ENCODE measurements at regions not wholly inside any gene's neighbourhood (a gene's known extent, or its start where the extent isn't known, plus 50 kb on each side); places are given as distances from the start of the nearest gene placed in this dataset.
"Not testable (repeated sequence)": the region's sequence is repeated elsewhere in the genome, so short reads cannot be mapped to it uniquely, and the experiment has no call there.

DNA sequence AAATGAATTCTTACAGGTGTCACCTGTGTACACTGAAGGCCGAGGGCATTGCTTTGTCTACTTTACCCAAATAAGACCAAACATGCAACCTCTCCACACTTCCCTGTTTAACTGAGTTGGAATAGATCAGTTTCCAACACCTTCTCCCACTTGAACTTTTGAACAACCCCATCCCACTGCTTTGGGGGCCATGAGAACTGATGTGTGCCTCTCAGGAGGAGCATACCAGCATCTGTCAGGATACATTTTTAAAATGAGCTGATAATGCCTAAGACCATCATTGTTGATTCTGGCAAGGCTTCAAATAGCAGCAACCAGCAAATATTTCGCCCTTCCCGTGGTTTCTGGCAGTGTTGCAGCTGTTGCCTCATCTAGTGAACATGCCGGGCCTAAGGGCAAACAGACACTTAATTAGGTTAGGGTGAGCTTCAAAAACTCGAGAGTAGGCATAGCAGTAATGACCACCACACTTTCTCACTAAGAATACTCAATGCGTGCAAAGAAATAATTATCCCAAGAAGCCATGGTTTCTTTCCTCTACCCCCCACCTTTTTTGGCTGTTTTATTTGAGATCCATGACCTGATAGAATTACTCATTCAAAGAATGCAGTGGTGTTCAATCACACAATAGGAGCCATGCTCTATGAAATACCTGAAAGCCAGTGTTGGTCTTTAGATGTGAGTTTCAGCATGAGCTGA lies 63.7 kb downstream of the MAP10 start:
- H3K27me3 Mint-ChIP-seq (ENCODE audit: unreplicated experiment): peaks cover 9% of the 10 kb centered on the region
- no TSS peak for BruUV-seq (replicated peaks)
- DNase-seq: peak; percentile 6

GRCh38 chr1:232871291-232871969 lies 66.2 kb downstream of the MAP10 start:
- CTCF ChIA-PET; H3K27ac Mint-ChIP-seq (ENCODE audit: unreplicated experiment); H3K36me3 Mint-ChIP-seq (ENCODE audit: insufficient read depth, unreplicated experiment); BruUV-seq (replicated peaks); H3K9me3 Mint-ChIP-seq (ENCODE audit: low read depth, unreplicated experiment); H3K27me3 Mint-ChIP-seq (ENCODE audit: unreplicated experiment); intact Hi-C loops (cut with micrococcal nuclease; ENCODE audit: unreplicated experiment); H3K4me3 Mint-ChIP-seq (ENCODE audit: low read depth, unreplicated experiment); H3K4me1 Mint-ChIP-seq (ENCODE audit: low read depth, unreplicated experiment); DNase-seq: not testable (repeated sequence)

More for the DNA sequence above, 63.7 kb downstream of the MAP10 start:
- Mint-ChIP-seq H3K4me3 (ENCODE audit: low read depth, unreplicated experiment) (no peak overlapping the region), H3K27ac (ENCODE audit: unreplicated experiment) (no peak overlapping the region), H3K4me1 (ENCODE audit: low read depth, unreplicated experiment) (no peaks in the 10 kb centered on the region), H3K9me3 (ENCODE audit: low read depth, unreplicated experiment) (no peaks in the 10 kb centered on the region), H3K36me3 (ENCODE audit: insufficient read depth, unreplicated experiment) (no peaks in the 10 kb centered on the region)
- TF ChIP-seq, protein P1, sequence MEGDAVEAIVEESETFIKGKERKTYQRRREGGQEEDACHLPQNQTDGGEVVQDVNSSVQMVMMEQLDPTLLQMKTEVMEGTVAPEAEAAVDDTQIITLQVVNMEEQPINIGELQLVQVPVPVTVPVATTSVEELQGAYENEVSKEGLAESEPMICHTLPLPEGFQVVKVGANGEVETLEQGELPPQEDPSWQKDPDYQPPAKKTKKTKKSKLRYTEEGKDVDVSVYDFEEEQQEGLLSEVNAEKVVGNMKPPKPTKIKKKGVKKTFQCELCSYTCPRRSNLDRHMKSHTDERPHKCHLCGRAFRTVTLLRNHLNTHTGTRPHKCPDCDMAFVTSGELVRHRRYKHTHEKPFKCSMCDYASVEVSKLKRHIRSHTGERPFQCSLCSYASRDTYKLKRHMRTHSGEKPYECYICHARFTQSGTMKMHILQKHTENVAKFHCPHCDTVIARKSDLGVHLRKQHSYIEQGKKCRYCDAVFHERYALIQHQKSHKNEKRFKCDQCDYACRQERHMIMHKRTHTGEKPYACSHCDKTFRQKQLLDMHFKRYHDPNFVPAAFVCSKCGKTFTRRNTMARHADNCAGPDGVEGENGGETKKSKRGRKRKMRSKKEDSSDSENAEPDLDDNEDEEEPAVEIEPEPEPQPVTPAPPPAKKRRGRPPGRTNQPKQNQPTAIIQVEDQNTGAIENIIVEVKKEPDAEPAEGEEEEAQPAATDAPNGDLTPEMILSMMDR (IDR thresholded peaks at IDR 0.05; ENCODE audit: unreplicated experiment): no peak
- intact Hi-C loops (cut with micrococcal nuclease; ENCODE audit: unreplicated experiment): no loop called here
- CTCF ChIA-PET: no interaction called here

GRCh38 chr1:232872284-232872683 lies 67.1 kb downstream of the MAP10 start:
- Mint-ChIP-seq H3K27me3 (ENCODE audit: unreplicated experiment) (peaks cover 8% of the 10 kb centered on the region), H3K27ac (ENCODE audit: unreplicated experiment) (no peak overlapping the region), H3K36me3 (ENCODE audit: insufficient read depth, unreplicated experiment) (no peaks in the 10 kb centered on the region), H3K4me3 (ENCODE audit: low read depth, unreplicated experiment) (no peak overlapping the region), H3K4me1 (ENCODE audit: low read depth, unreplicated experiment) (no peaks in the 10 kb centered on the region), H3K9me3 (ENCODE audit: low read depth, unreplicated experiment) (no peaks in the 10 kb centered on the region)
- DNase-seq: no peak
- BruUV-seq (replicated peaks): no TSS peak
- CTCF ChIA-PET: no interaction called here
- intact Hi-C loops (cut with micrococcal nuclease; ENCODE audit: unreplicated experiment): no loop called here
- TF ChIP-seq, protein P1 (IDR thresholded peaks at IDR 0.05; ENCODE audit: unreplicated experiment): no peak

- TF ChIP-seq, protein P1 (IDR thresholded peaks at IDR 0.05; ENCODE audit: unreplicated experiment): no peak
- intact Hi-C loops (cut with micrococcal nuclease; ENCODE audit: unreplicated experiment): no loop called here
- Mint-ChIP-seq H3K4me3 (ENCODE audit: low read depth, unreplicated experiment) (no peak overlapping the region), H3K4me1 (ENCODE audit: low read depth, unreplicated experiment) (no peaks in the 10 kb centered on the region), H3K36me3 (ENCODE audit: insufficient read depth, unreplicated experiment) (no peaks in the 10 kb centered on the region), H3K9me3 (ENCODE audit: low read depth, unreplicated experiment) (no peaks in the 10 kb centered on the region), H3K27me3 (ENCODE audit: unreplicated experiment) (peaks cover 8% of the 10 kb centered on the region), H3K27ac (ENCODE audit: unreplicated experiment) (no peak overlapping the region)
- no peak for DNase-seq
- BruUV-seq (replicated peaks): no TSS peak
- CTCF ChIA-PET: interaction anchor here (0.6 kb wide), 1 partner anchor 264 kb away, joined by 3 read pairs; no protein-coding TSS in a partner anchor
These were observed 67.5 kb downstream of the MAP10 start for GRCh38 chr1:232872738-232873137.

DNA sequence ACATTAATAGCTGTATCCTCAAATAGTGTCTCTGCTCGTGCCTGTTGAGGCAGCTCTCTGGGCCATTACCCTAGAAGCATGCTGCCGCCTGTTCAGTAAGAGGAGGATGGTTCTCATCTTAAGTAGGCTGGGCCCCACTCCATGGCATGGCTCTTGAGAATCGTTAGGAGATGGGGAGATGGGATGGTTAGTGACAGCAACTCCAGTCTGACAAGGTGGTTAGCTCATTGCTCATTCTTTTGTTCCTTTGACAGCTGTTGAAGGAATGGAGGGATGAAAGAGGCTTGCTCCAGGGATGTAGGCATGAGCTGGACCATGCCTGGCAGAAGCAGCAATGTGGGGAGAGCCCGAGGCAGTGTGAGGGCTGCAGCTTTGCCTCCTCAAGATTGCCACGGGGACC lies 68.2 kb downstream of the MAP10 start:
- intact Hi-C loops (cut with micrococcal nuclease; ENCODE audit: unreplicated experiment): no loop called here
- Mint-ChIP-seq H3K27ac (ENCODE audit: unreplicated experiment) (no peak overlapping the region), H3K9me3 (ENCODE audit: low read depth, unreplicated experiment) (no peaks in the 10 kb centered on the region), H3K36me3 (ENCODE audit: insufficient read depth, unreplicated experiment) (no peaks in the 10 kb centered on the region), H3K27me3 (ENCODE audit: unreplicated experiment) (peaks cover 8% of the 10 kb centered on the region), H3K4me3 (ENCODE audit: low read depth, unreplicated experiment) (no peak overlapping the region), H3K4me1 (ENCODE audit: low read depth, unreplicated experiment) (no peaks in the 10 kb centered on the region)
- TF ChIP-seq, protein P1 (IDR thresholded peaks at IDR 0.05; ENCODE audit: unreplicated experiment): no peak
- no TSS peak for BruUV-seq (replicated peaks)
- DNase-seq: no peak
- CTCF ChIA-PET: interaction anchor here (0.6 kb wide), 3 partner anchors 23 to 265 kb away, joined by 3 read pairs; no protein-coding TSS in a partner anchor
